HUES48 (cell line): ENCODE measurements at regions not wholly inside any gene's neighbourhood (a gene's known extent, or its start where the extent isn't known, plus 50 kb on each side); places are given as distances from the start of the nearest gene placed in this dataset.

Experiments used
- H3K27ac ChIP-seq: one replicate; pipeline ENCODE4 v1.7.0; 2013; ENCODE audit warnings: low read depth, low read length, inconsistent platforms
- H3K27me3 ChIP-seq: 2 replicates; pipeline ENCODE4 v1.6.1; 2013; ENCODE audit warnings: mild to moderate bottlenecking, low read length; ENCODE audit not compliant: control insufficient read depth, insufficient read depth
- H3K36me3 ChIP-seq: 2 replicates; pipeline ENCODE4 v1.6.1; 2013; ENCODE audit warnings: low read length; ENCODE audit not compliant: control insufficient read depth, insufficient read depth
- H3K4me1 ChIP-seq: 2 replicates; pipeline ENCODE4 v1.6.1; 2013; ENCODE audit warnings: mild to moderate bottlenecking, low read length; ENCODE audit not compliant: control insufficient read depth, insufficient read depth
- H3K4me3 ChIP-seq: 2 replicates; pipeline ENCODE4 v1.5.1; 2013; ENCODE audit warnings: mild to moderate bottlenecking, low read depth, low read length
- H3K9ac ChIP-seq: 2 replicates; pipeline ENCODE4 v1.6.1; 2013; ENCODE audit warnings: mild to moderate bottlenecking, low read depth, low read length, moderate library complexity
- H3K9me3 ChIP-seq: 2 replicates; pipeline ENCODE4 v1.6.1; 2013; ENCODE audit warnings: low read length; ENCODE audit not compliant: control insufficient read depth, insufficient read depth

GRCh38 chr14:53670701-53671100, 285.9 kb downstream of the BMP4 start:
- no peak overlapping the region for H3K4me3 ChIP-seq
- no peak overlapping the region for H3K9ac ChIP-seq
- no peak overlapping the region for H3K27ac ChIP-seq
- H3K27me3 ChIP-seq, result no peaks in the 10 kb centered on the region
- H3K36me3 ChIP-seq, result no peaks in the 10 kb centered on the region
- H3K4me1 ChIP-seq, result no peaks in the 10 kb centered on the region
- no peaks in the 10 kb centered on the region for H3K9me3 ChIP-seq

GRCh38 chr14:53668897-53669296, 287.7 kb downstream of the BMP4 start:
- no peak overlapping the region for H3K27ac ChIP-seq
- no peak overlapping the region for H3K4me3 ChIP-seq
- H3K36me3 ChIP-seq, result no peaks in the 10 kb centered on the region
- no peaks in the 10 kb centered on the region for H3K27me3 ChIP-seq
- no peak overlapping the region for H3K9ac ChIP-seq
- 0 out of 2 replicates have a peak, but pooled peaks cover 2% of the 10 kb centered on the region for H3K4me1 ChIP-seq
- H3K9me3 ChIP-seq, result no peaks in the 10 kb centered on the region

GRCh38 chr14:53663709-53664108, 292.9 kb downstream of the BMP4 start:
- no peaks in the 10 kb centered on the region for H3K9me3 ChIP-seq
- no peak overlapping the region for H3K27ac ChIP-seq
- 0 out of 2 replicates have a peak, but pooled peaks cover 3% of the 10 kb centered on the region for H3K4me1 ChIP-seq
- no peak overlapping the region for H3K9ac ChIP-seq
- no peaks in the 10 kb centered on the region for H3K27me3 ChIP-seq
- H3K36me3 ChIP-seq, result no peaks in the 10 kb centered on the region
- no peak overlapping the region for H3K4me3 ChIP-seq

GRCh38 chr14:53655080-53655785, 301.4 kb downstream of the BMP4 start:
- H3K4me1 ChIP-seq, result no peaks in the 10 kb centered on the region
- H3K9ac ChIP-seq, result no peak overlapping the region
- no peak overlapping the region for H3K4me3 ChIP-seq
- no peaks in the 10 kb centered on the region for H3K36me3 ChIP-seq
- H3K27me3 ChIP-seq, result no peaks in the 10 kb centered on the region
- no peaks in the 10 kb centered on the region for H3K9me3 ChIP-seq
- no peak overlapping the region for H3K27ac ChIP-seq

- no peaks in the 10 kb centered on the region for H3K9me3 ChIP-seq
- no peak overlapping the region for H3K27ac ChIP-seq
These were observed 304.6 kb downstream of the BMP4 start for GRCh38 chr14:53652068-53652467.

GRCh38 chr14:53651096-53651740, 305.4 kb downstream of the BMP4 start:
- H3K4me3 ChIP-seq, result no peak overlapping the region
- no peaks in the 10 kb centered on the region for H3K36me3 ChIP-seq
- H3K4me1 ChIP-seq, result peaks cover 8% of the 10 kb centered on the region

More at GRCh38 chr14:53652068-53652467, 304.6 kb downstream of the BMP4 start:
- Histone ChIP-seq H3K4me3 (no peak overlapping the region), H3K4me1 (peaks cover 2% of the 10 kb centered on the region), H3K27me3 (no peaks in the 10 kb centered on the region), H3K36me3 (no peaks in the 10 kb centered on the region), H3K9ac (no peak overlapping the region)

GRCh38 chr14:53646925-53647324, 309.7 kb downstream of the BMP4 start:
- peaks cover 8% of the 10 kb centered on the region for H3K4me1 ChIP-seq
- no peaks in the 10 kb centered on the region for H3K36me3 ChIP-seq
- no peak overlapping the region for H3K4me3 ChIP-seq
- no peaks in the 10 kb centered on the region for H3K9me3 ChIP-seq
- H3K9ac ChIP-seq, result no peak overlapping the region
- H3K27ac ChIP-seq, result peak overlapping the region; percentile 69
- H3K27me3 ChIP-seq, result no peaks in the 10 kb centered on the region

More at GRCh38 chr14:53651096-53651740, 305.4 kb downstream of the BMP4 start:
- Histone ChIP-seq H3K9ac (no peak overlapping the region), H3K27ac (no peak overlapping the region), H3K27me3 (no peaks in the 10 kb centered on the region), H3K9me3 (no peaks in the 10 kb centered on the region)

GRCh38 chr14:53640695-53641094, 315.9 kb downstream of the BMP4 start:
- Histone ChIP-seq H3K9ac (no peak overlapping the region), H3K27me3 (no peaks in the 10 kb centered on the region), H3K27ac (no peak overlapping the region), H3K4me1 (no peaks in the 10 kb centered on the region), H3K9me3 (no peaks in the 10 kb centered on the region), H3K36me3 (no peaks in the 10 kb centered on the region), H3K4me3 (no peak overlapping the region)

- Histone ChIP-seq H3K36me3 (no peaks in the 10 kb centered on the region), H3K9me3 (no peaks in the 10 kb centered on the region), H3K4me3 (no peak overlapping the region), H3K27me3 (no peaks in the 10 kb centered on the region), H3K9ac (no peak overlapping the region), H3K27ac (no peak overlapping the region), H3K4me1 (no peaks in the 10 kb centered on the region)
These were observed 317.7 kb downstream of the BMP4 start for GRCh38 chr14:53638966-53639365.

GRCh38 chr14:53634793-53635192, 321.8 kb downstream of the BMP4 start:
- H3K9me3 ChIP-seq, result no peaks in the 10 kb centered on the region
- H3K4me1 ChIP-seq, result no peaks in the 10 kb centered on the region
- no peaks in the 10 kb centered on the region for H3K36me3 ChIP-seq
- H3K27ac ChIP-seq, result no peak overlapping the region
- no peak overlapping the region for H3K9ac ChIP-seq
- H3K27me3 ChIP-seq, result no peaks in the 10 kb centered on the region
- H3K4me3 ChIP-seq, result no peak overlapping the region

- Histone ChIP-seq H3K4me1 (peaks cover 6% of the 10 kb centered on the region; the same call in 1 of the 2 replicates), H3K27ac (no peak overlapping the region), H3K4me3 (no peak overlapping the region), H3K27me3 (no peaks in the 10 kb centered on the region), H3K36me3 (no peaks in the 10 kb centered on the region), H3K9ac (no peak overlapping the region), H3K9me3 (no peaks in the 10 kb centered on the region)
These were observed 326.3 kb downstream of the BMP4 start for GRCh38 chr14:53630336-53630735.
